ENCODE measurements at regions not wholly inside any gene's neighbourhood (a gene's known extent, or its start where the extent isn't known, plus 50 kb on each side); places are given as distances from the start of the nearest gene placed in this dataset.

DNA sequence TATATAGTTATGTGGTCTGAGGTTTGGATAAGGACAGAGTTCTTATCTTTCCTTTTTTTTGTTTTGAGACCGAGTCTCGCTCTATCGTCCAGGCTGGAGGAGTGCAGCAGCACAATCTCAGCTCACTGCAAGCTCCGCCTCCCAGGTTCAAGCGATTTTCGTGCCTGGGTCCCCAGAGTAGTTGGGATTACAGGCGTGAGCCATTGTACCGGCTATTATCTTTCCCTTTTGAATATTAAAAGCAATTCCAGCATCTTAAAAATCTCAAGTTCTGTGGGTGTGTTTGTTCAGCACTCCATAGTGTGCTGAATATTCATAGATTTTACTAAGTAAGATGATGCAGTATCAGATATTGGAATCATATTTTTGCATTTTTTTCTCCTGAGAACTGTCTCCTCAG lies 404.4 kb upstream of the RGS6 start:
- POLR2A ChIA-PET: no interaction called here
- H3K36me3 ChIP-seq (ENCODE audit: control insufficient read depth, insufficient read depth, low read length): no peaks in the 10 kb centered on the region
- in situ Hi-C loops (cut with MboI) (no loop called here), intact Hi-C loops (cut with micrococcal nuclease) (no loop called here)
- no TSS peak for BruUV-seq (replicated peaks)
- no peaks in the 10 kb centered on the region for H3K79me2 ChIP-seq (ENCODE audit: control insufficient read depth, insufficient read depth, low read length)
- no peak overlapping the region for H3K9ac ChIP-seq (ENCODE audit: insufficient read depth in 1 of 2, low read depth in 2 of 2, low read length in 2 of 2)
- H2AFZ ChIP-seq (ENCODE audit: low read depth, low read length): no peak overlapping the region
- ATAC-seq (no peak), DNase-seq (ENCODE audit: extremely low read depth in 1 of 4, low spot score in 3 of 4) (no peak), FAIRE-seq (no peak)
- no peak overlapping the region for H3K4me3 ChIP-seq
- H3K4me2 ChIP-seq (ENCODE audit: insufficient read depth, low read length): no peak overlapping the region
- H3K27ac ChIP-seq (ENCODE audit: extremely low read depth, low read depth, low read length): no peak overlapping the region
- no CpG with 5 or more reads among the region's 8 CpGs for WGBS (ENCODE audit: insufficient coverage, low coverage, missing lambda C conversion rate)
- TF ChIP-seq TAF1 (IDR thresholded peaks at IDR 0.05; ENCODE audit: control insufficient read depth, extremely low read depth, insufficient read depth, low read length, severe bottlenecking) (no peak), MTA1 (IDR thresholded peaks at IDR 0.05; ENCODE audit: borderline replicate concordance) (no peak)
- TF ChIP-seq, protein P1, sequence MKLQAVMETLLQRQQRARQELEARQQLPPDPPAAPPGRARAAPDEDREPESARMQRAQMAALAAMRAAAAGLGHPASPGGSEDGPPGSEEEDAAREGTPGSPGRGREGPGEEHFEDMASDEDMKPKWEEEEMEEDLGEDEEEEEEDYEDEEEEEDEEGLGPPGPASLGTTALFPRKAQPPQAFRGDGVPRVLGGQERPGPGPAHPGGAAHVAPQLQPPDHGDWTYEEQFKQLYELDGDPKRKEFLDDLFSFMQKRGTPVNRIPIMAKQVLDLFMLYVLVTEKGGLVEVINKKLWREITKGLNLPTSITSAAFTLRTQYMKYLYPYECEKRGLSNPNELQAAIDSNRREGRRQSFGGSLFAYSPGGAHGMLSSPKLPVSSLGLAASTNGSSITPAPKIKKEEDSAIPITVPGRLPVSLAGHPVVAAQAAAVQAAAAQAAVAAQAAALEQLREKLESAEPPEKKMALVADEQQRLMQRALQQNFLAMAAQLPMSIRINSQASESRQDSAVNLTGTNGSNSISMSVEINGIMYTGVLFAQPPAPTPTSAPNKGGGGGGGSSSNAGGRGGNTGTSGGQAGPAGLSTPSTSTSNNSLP (IDR thresholded peaks at IDR 0.05; ENCODE audit: borderline replicate concordance, low read depth, low read length): no peak
- TF ChIP-seq, protein P2, sequence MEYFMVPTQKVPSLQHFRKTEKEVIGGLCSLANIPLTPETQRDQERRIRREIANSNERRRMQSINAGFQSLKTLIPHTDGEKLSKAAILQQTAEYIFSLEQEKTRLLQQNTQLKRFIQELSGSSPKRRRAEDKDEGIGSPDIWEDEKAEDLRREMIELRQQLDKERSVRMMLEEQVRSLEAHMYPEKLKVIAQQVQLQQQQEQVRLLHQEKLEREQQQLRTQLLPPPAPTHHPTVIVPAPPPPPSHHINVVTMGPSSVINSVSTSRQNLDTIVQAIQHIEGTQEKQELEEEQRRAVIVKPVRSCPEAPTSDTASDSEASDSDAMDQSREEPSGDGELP (CRISPR knock-in tag; IDR thresholded peaks at IDR 0.05; ENCODE audit: borderline replicate concordance): no peak
- H3K9me3 ChIP-seq (replicated peaks; ENCODE audit: control insufficient read depth, insufficient read depth, low read depth, low read length): no peaks in the 10 kb centered on the region
- H3K27me3 ChIP-seq (ENCODE audit: control insufficient read depth in 2 of 2, insufficient read depth in 2 of 2, low read length in 2 of 2): no peaks in the 10 kb centered on the region
- H3K9me1 ChIP-seq (ENCODE audit: control insufficient read depth, insufficient read depth, low read length): no peaks in the 10 kb centered on the region
- CTCF ChIA-PET (ENCODE audit: low intra/inter-chr PET ratio): no interaction called here
- no peaks in the 10 kb centered on the region; a peak in 1 of 5 replicates for H3K4me1 ChIP-seq (replicated peaks in 1 of 2; ENCODE audit: control insufficient read depth in 2 of 2, insufficient read depth in 2 of 2, low read length in 2 of 2)
- H4K20me1 ChIP-seq (replicated peaks; ENCODE audit: control insufficient read depth, insufficient read depth, low read length): no peaks in the 10 kb centered on the region

All from K562 (cell line).